WTC11 (cell line): ENCODE measurements at regions not wholly inside any gene's neighbourhood (a gene's known extent, or its start where the extent isn't known, plus 50 kb on each side); places are given as distances from the start of the nearest gene placed in this dataset.

Experiments
- ATAC-seq: fragments of 200-7000 bp; cut with Tn5 transposase; 2 replicates; pipeline ENCODE4 v1.10.0; 2021; ENCODE audit warnings: mild to moderate bottlenecking, moderate library complexity
- CTCF ChIA-PET: fragments of 300-600 bp; sonication (Branson Sonifier 250); formaldehyde crosslinking; loops from one replicate; lab custom pipeline; 2021; ENCODE audit warnings: antibody characterized with exemption; lab: Charles Lee
- POLR2A ChIA-PET: fragments of 350-600 bp; sonication (Branson Sonifier 250); formaldehyde crosslinking; loops from one replicate; lab custom pipeline; 2021; ENCODE audit warnings: antibody characterized with exemption; lab: Charles Lee
- DNase-seq: peaks from one replicate; pipeline ENCODE4 v3.0.0; 2021; ENCODE audit warnings: low spot score
- H3K27ac Mint-ChIP-seq: 2 replicates; pipeline ENCODE4 v1.8.0; 2021; ENCODE audit warnings: mixed read lengths
- H3K27me3 Mint-ChIP-seq: 2 replicates; pipeline ENCODE4 v1.8.0; 2021; ENCODE audit warnings: low read depth, mild to moderate bottlenecking, moderate library complexity, mixed read lengths
- H3K36me3 Mint-ChIP-seq: 2 replicates; pipeline ENCODE4 v1.8.0; 2021; ENCODE audit warnings: mixed read lengths
- H3K4me1 Mint-ChIP-seq: 2 replicates; pipeline ENCODE4 v1.8.0; 2022; ENCODE audit warnings: mixed read lengths
- H3K4me3 Mint-ChIP-seq: 2 replicates; pipeline ENCODE4 v1.8.0; 2021; ENCODE audit warnings: mild to moderate bottlenecking, moderate library complexity, mixed read lengths
- H3K9me3 Mint-ChIP-seq: 2 replicates; pipeline ENCODE4 v1.8.0; 2021; ENCODE audit warnings: mixed read lengths
- AR ChIP-seq: fragments of 250-450 bp; sonication (Bioruptor Pico); IDR thresholded peaks from 2 replicates; pipeline ENCODE4 v1.9.0; 2021; ENCODE audit warnings: mild to moderate bottlenecking
- ARID4B ChIP-seq: sonication (generic); formaldehyde crosslinking; IDR thresholded peaks from 2 replicates; pipeline ENCODE4 v1.8.0; 2023; ENCODE audit warnings: missing genetic modification reagents, mild to moderate bottlenecking, borderline replicate concordance
- ATF1 ChIP-seq: sonication (generic); formaldehyde crosslinking; IDR thresholded peaks from 2 replicates; pipeline ENCODE4 v1.8.1; 2023; ENCODE audit warnings: mild to moderate bottlenecking, moderate library complexity, missing genetic modification reagents
- CBFB ChIP-seq: sonication (generic); formaldehyde crosslinking; IDR thresholded peaks from 2 replicates; pipeline ENCODE4 v1.8.1; 2022; ENCODE audit warnings: mild to moderate bottlenecking, low read depth, missing genetic modification reagents
- ELF4 ChIP-seq: sonication (generic); formaldehyde crosslinking; IDR thresholded peaks from 2 replicates; pipeline ENCODE4 v1.8.1; 2022; ENCODE audit warnings: low read depth, mild to moderate bottlenecking, moderate library complexity, missing genetic modification reagents
- MXD4 ChIP-seq: fragments of 250-450 bp; sonication (Bioruptor Pico); IDR thresholded peaks from 2 replicates; pipeline ENCODE4 v1.8.0; 2021; ENCODE audit warnings: mild to moderate bottlenecking, moderate library complexity, borderline replicate concordance
- NFYB ChIP-seq: sonication (generic); formaldehyde crosslinking; conservative IDR thresholded peaks from 2 replicates; pipeline ENCODE4 v1.8.0; 2022; ENCODE audit warnings: low read depth, missing genetic modification reagents
- NR1H2 ChIP-seq: sonication (generic); formaldehyde crosslinking; IDR thresholded peaks from 2 replicates; pipeline ENCODE4 v1.9.0; 2021; ENCODE audit warnings: mild to moderate bottlenecking, moderate library complexity, missing genetic modification reagents
- PREB ChIP-seq: sonication (generic); formaldehyde crosslinking; IDR thresholded peaks from 2 replicates; pipeline ENCODE4 v1.8.1; 2022; ENCODE audit warnings: mild to moderate bottlenecking, missing genetic modification reagents, moderate library complexity, borderline replicate concordance
- PRRX2 ChIP-seq: fragments of 250-450 bp; sonication (Bioruptor Pico); IDR thresholded peaks from 2 replicates; pipeline ENCODE4 v1.8.0; 2021; ENCODE audit warnings: mild to moderate bottlenecking
- RORB ChIP-seq: fragments of 250-450 bp; sonication (Bioruptor Pico); IDR thresholded peaks from 2 replicates; pipeline ENCODE4 v1.9.0; 2021; ENCODE audit warnings: mild to moderate bottlenecking
- SMAD4 ChIP-seq: sonication (generic); formaldehyde crosslinking; IDR thresholded peaks from 2 replicates; pipeline ENCODE4 v1.8.0; 2022; ENCODE audit warnings: mild to moderate bottlenecking, missing genetic modification reagents
- SOX15 ChIP-seq: fragments of 250-450 bp; sonication (Bioruptor Pico); IDR thresholded peaks from 2 replicates; pipeline ENCODE4 v1.9.0; 2021; ENCODE audit warnings: mild to moderate bottlenecking
- TEAD1 ChIP-seq: sonication (generic); formaldehyde crosslinking; IDR thresholded peaks from 2 replicates; pipeline ENCODE4 v1.8.0; 2022; ENCODE audit warnings: mild to moderate bottlenecking, missing genetic modification reagents
- TEAD4 ChIP-seq: sonication (generic); formaldehyde crosslinking; IDR thresholded peaks from 2 replicates; pipeline ENCODE4 v1.8.0; 2022; ENCODE audit warnings: mild to moderate bottlenecking, missing genetic modification reagents
- USF1 ChIP-seq: sonication (generic); formaldehyde crosslinking; IDR thresholded peaks from 2 replicates; pipeline ENCODE4 v1.8.0; 2022; ENCODE audit warnings: mild to moderate bottlenecking, missing genetic modification reagents
- ZNF121 ChIP-seq: sonication (generic); formaldehyde crosslinking; IDR thresholded peaks from 2 replicates; pipeline ENCODE4 v1.8.0; 2023; ENCODE audit warnings: missing genetic modification reagents
- ZNF219 ChIP-seq: sonication (generic); formaldehyde crosslinking; IDR thresholded peaks from 2 replicates; pipeline ENCODE4 v1.8.0; 2023; ENCODE audit warnings: missing genetic modification reagents, mild to moderate bottlenecking, borderline replicate concordance
- ZNF317 ChIP-seq: sonication (generic); formaldehyde crosslinking; IDR thresholded peaks from 2 replicates; pipeline ENCODE4 v1.8.1; 2023; ENCODE audit warnings: low read depth, mild to moderate bottlenecking, moderate library complexity, missing genetic modification reagents, borderline replicate concordance
- TF ChIP-seq, protein P1 (sequence below): sonication (generic); formaldehyde crosslinking; IDR thresholded peaks from 2 replicates; pipeline ENCODE4 v1.8.0; 2022; ENCODE audit warnings: mild to moderate bottlenecking, missing genetic modification reagents
- TF ChIP-seq, protein P2 (sequence below): sonication (generic); formaldehyde crosslinking; conservative IDR thresholded peaks from 2 replicates; pipeline ENCODE4 v1.8.1; 2022; ENCODE audit warnings: mild to moderate bottlenecking, missing genetic modification reagents
- TF ChIP-seq, protein P3 (sequence below): fragments of 250-450 bp; sonication (Bioruptor Pico); conservative IDR thresholded peaks from 2 replicates; pipeline ENCODE4 v1.9.0; 2021; ENCODE audit warnings: mild to moderate bottlenecking

GRCh38 chr13:28563609-28564008 lies 68.7 kb upstream of the FLT1 start:
- ATAC-seq, result no peak
- H3K36me3 Mint-ChIP-seq, result no peaks in the 10 kb centered on the region
- H3K27ac Mint-ChIP-seq, result no peak overlapping the region
- no peak overlapping the region for H3K4me3 Mint-ChIP-seq
- no peaks in the 10 kb centered on the region; the same call in 1 of the 2 replicates for H3K27me3 Mint-ChIP-seq
- POLR2A ChIA-PET, result interaction anchor here (1.3 kb wide), 1 partner anchor 20 kb away, joined by 5 read pairs; no protein-coding TSS in a partner anchor
- no peak for DNase-seq
- TF ChIP-seq NR1H2 (CRISPR knock-in tag) (no peak), USF1 (CRISPR knock-in tag) (no peak), TEAD1 (CRISPR knock-in tag) (no peak), CBFB (CRISPR knock-in tag) (no peak), PREB (CRISPR knock-in tag) (no peak), ZNF219 (CRISPR knock-in tag) (no peak), SOX15 (CRISPR knock-in tag) (no peak), SMAD4 (CRISPR knock-in tag) (no peak)
- TF ChIP-seq, protein P1, sequence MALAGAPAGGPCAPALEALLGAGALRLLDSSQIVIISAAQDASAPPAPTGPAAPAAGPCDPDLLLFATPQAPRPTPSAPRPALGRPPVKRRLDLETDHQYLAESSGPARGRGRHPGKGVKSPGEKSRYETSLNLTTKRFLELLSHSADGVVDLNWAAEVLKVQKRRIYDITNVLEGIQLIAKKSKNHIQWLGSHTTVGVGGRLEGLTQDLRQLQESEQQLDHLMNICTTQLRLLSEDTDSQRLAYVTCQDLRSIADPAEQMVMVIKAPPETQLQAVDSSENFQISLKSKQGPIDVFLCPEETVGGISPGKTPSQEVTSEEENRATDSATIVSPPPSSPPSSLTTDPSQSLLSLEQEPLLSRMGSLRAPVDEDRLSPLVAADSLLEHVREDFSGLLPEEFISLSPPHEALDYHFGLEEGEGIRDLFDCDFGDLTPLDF (CRISPR knock-in tag), result no peak
- TF ChIP-seq, protein P2, sequence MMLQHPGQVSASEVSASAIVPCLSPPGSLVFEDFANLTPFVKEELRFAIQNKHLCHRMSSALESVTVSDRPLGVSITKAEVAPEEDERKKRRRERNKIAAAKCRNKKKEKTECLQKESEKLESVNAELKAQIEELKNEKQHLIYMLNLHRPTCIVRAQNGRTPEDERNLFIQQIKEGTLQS (CRISPR knock-in tag), result no peak
- TF ChIP-seq, all 79 proteins: peak for 0
- CTCF ChIA-PET, result no interaction called here
- peaks cover 22% of the 10 kb centered on the region for H3K4me1 Mint-ChIP-seq
- H3K9me3 Mint-ChIP-seq, result no peaks in the 10 kb centered on the region

DNA sequence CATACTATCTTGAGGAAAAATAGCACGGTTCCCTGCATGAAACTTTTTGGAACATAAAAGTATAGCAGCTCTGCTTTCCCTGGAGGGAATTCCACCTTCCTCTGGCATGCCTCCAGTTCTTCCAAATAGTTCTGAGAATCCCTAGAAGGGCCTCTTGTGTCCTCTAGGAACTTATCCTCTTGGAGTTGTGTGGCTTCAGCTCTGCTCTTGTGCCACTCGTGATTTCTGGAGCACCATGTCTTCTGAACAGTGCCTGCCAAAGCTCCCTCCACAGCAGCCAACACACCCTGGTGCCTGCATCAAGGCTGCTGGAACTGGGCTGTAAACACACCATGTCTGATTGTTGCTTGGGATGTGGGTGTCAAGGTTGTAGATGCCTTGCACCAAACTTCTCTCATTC lies 65.7 kb upstream of the FLT1 start:
- ATAC-seq, result no peak
- H3K36me3 Mint-ChIP-seq, result no peaks in the 10 kb centered on the region
- CTCF ChIA-PET, result no interaction called here
- TF ChIP-seq ZNF317 (CRISPR knock-in tag), result no peak
- TF ChIP-seq MXD4 (CRISPR knock-in tag), result no peak
- TF ChIP-seq TEAD4 (CRISPR knock-in tag), result no peak
- TF ChIP-seq ARID4B, result no peak
- no peak for TF ChIP-seq ATF1 (CRISPR knock-in tag)
- TF ChIP-seq RORB (CRISPR knock-in tag), result no peak
- TF ChIP-seq ELF4 (CRISPR knock-in tag), result no peak
- no peak for TF ChIP-seq PREB (CRISPR knock-in tag)
- TF ChIP-seq, protein P3, sequence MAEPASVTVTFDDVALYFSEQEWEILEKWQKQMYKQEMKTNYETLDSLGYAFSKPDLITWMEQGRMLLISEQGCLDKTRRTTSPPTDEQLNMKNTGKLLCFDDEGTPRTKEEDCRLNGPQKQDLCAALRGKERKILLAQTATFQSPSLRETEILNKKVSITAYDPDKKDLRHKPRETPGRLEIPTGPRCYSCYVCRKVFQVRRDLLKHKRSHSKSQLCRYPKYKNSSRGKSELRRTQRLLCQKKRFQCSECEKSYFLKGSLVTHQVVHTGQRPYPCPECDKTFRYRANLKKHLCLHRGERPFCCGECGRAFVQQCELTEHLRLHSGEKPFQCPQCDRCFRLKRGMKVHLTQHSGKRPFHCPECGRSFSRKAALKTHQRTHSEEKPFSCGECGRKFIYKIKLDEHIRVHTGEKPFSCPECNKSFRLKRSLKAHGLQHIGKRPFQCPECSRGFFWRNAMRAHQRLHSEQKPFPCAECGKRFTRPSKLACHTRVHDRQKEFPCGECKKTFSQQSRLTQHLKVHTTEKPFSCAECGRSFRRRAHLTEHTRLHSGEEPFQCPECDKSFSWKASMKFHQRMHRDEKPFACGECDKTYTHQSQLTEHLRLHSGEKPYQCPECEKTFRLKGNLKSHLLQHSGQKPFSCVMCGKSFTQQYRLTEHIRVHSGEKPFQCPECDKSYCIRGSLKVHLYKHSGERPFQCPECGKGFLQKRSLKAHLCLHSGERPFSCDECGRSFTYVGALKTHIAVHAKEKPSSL (CRISPR knock-in tag), result no peak
- TF ChIP-seq PRRX2 (CRISPR knock-in tag), result no peak
- TF ChIP-seq ZNF121 (CRISPR knock-in tag), result no peak
- no peak for TF ChIP-seq AR (CRISPR knock-in tag)
- no peak for TF ChIP-seq NFYB

More for the DNA sequence above, 65.7 kb upstream of the FLT1 start:
- POLR2A ChIA-PET, result no interaction called here
- H3K9me3 Mint-ChIP-seq, result no peaks in the 10 kb centered on the region
- H3K27ac Mint-ChIP-seq, result no peak overlapping the region
- H3K4me1 Mint-ChIP-seq, result peaks cover 33% of the 10 kb centered on the region
- no peaks in the 10 kb centered on the region; the same call in 1 of the 2 replicates for H3K27me3 Mint-ChIP-seq
- no peak for DNase-seq
- H3K4me3 Mint-ChIP-seq, result no peak overlapping the region
